Sigmoid colon (tissue), 6 donors: ENCODE measurements at regions not wholly inside any gene's neighbourhood (a gene's known extent, or its start where the extent isn't known, plus 50 kb on each side); places are given as distances from the start of the nearest gene placed in this dataset.

Source experiments
- DNase-seq: peaks from one replicate; pipeline ENCODE4 v3.0.0-alpha.2; 2019
- H3K27ac ChIP-seq, 4 donors: fragments of 200-600 bp; sonication (generic); one replicate each; pipeline ENCODE4 v1.5.1; 2016 to 2019; ENCODE audit warnings: mild to moderate bottlenecking in 1 of 4
- H3K27me3 ChIP-seq, 3 donors: fragments of 200-600 bp; sonication (generic); one replicate each; pipeline ENCODE4 v1.5.1; 2019; ENCODE audit warnings: mild to moderate bottlenecking in 1 of 3
- H3K36me3 ChIP-seq, 4 donors: fragments of 200-600 bp; sonication (generic); one replicate each; pipeline ENCODE4 v1.5.1; 2016 to 2019
- H3K4me1 ChIP-seq, 4 donors: fragments of 200-600 bp; sonication (generic); one replicate each; pipeline ENCODE4 v1.5.1; 2017 to 2019
- H3K4me3 ChIP-seq, 4 donors: fragments of 200-600 bp; sonication (generic); one replicate each; pipeline ENCODE4 v1.5.1; 2017 to 2019; ENCODE audit warnings: mild to moderate bottlenecking in 2 of 4, moderate library complexity in 1 of 4
- H3K9me3 ChIP-seq, 4 donors: fragments of 200-600 bp in 3 of 4; sonication (generic) in 3 of 4; one replicate each; pipeline versions ENCODE4 v1.5.1 to v1.6.1; 2013 to 2019
- EP300 ChIP-seq, 4 donors: sonication (generic); formaldehyde crosslinking; IDR thresholded peaks; one replicate each; pipeline ENCODE4 v1.6.1; 2017; ENCODE audit warnings: antibody characterized with exemption in 4 of 4
- POLR2A ChIP-seq, 2 donors: fragments of 450-650 bp; IDR thresholded peaks; one replicate each; pipeline ENCODE4 v1.6.1; 2016; ENCODE audit warnings: antibody characterized with exemption in 2 of 2, mild to moderate bottlenecking in 2 of 2, moderate library complexity in 2 of 2
- POLR2AphosphoS5 ChIP-seq, 4 donors: sonication (generic); formaldehyde crosslinking; IDR thresholded peaks; one replicate each; pipeline ENCODE4 v1.6.1; 2017; ENCODE audit warnings: antibody characterized with exemption in 4 of 4
- WGBS, 2 donors: extraction: QIAGEN DNeasy Blood & Tissue Kit; methylation state at CpG; one replicate each; pipeline ENCODE4 v1.1.7; 2013; 5-methylcytosine and 5-hydroxymethylcytosine counted together
- intact Hi-C: fragments of 100-400 bp; cut with DNase I; formaldehyde crosslinking; loops from one replicate; pipeline ENCODE4 v1.15.1; 2023
- TF ChIP-seq, protein P1 (sequence below), 4 experiments: fragments of 450-650 bp in 3 of 4; fragments of 200-600 bp in 1 of 4; IDR thresholded peaks; one replicate each; pipeline ENCODE4 v1.5.1; 2016 to 2019; ENCODE audit warnings: antibody characterized with exemption in 4 of 4, mild to moderate bottlenecking in 3 of 4, moderate library complexity in 2 of 4
- donor health status: healthy with polysubstance abuse.
- donor health status: healthy.

DNA sequence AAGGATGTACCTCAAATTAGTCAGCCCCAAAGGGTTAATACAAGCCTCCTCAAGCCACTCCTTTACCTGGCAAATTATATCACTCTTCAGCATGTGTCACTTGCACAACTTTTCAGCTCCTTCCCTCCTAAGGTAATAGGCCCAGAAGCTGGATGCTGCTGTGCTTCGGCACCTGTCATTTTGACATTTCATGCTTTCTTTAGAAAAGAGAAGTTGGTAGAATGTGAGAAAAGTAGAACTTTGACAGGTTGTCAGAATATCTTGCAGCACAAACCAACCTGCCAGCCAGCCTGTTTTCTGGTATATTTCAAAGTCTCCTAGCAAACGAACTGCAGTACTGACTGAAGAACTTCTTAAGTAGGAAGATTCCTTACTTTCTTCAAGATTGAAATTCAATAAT is 2136.9 kb downstream of the MAT2B start:
- no peaks in the 10 kb centered on the region for H3K27me3 ChIP-seq
- TF ChIP-seq POLR2A (IDR thresholded peaks at IDR 0.05) (no peak), POLR2AphosphoS5 (IDR thresholded peaks at IDR 0.05) (no peak), EP300 (IDR thresholded peaks at IDR 0.05) (no peak)
- TF ChIP-seq, protein P1, sequence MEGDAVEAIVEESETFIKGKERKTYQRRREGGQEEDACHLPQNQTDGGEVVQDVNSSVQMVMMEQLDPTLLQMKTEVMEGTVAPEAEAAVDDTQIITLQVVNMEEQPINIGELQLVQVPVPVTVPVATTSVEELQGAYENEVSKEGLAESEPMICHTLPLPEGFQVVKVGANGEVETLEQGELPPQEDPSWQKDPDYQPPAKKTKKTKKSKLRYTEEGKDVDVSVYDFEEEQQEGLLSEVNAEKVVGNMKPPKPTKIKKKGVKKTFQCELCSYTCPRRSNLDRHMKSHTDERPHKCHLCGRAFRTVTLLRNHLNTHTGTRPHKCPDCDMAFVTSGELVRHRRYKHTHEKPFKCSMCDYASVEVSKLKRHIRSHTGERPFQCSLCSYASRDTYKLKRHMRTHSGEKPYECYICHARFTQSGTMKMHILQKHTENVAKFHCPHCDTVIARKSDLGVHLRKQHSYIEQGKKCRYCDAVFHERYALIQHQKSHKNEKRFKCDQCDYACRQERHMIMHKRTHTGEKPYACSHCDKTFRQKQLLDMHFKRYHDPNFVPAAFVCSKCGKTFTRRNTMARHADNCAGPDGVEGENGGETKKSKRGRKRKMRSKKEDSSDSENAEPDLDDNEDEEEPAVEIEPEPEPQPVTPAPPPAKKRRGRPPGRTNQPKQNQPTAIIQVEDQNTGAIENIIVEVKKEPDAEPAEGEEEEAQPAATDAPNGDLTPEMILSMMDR (IDR thresholded peaks at IDR 0.05), result no peak
- H3K36me3 ChIP-seq, result no peaks in the 10 kb centered on the region
- no peak overlapping the region for H3K27ac ChIP-seq
- 64 to 69% methylated on average over 2 of the region's 2 CpGs for WGBS, 2 donors
- no peak for DNase-seq
- no peaks in the 10 kb centered on the region for H3K9me3 ChIP-seq
- H3K4me3 ChIP-seq, result no peak overlapping the region
- no peaks in the 10 kb centered on the region for H3K4me1 ChIP-seq
- intact Hi-C loops, result no loop called here

DNA sequence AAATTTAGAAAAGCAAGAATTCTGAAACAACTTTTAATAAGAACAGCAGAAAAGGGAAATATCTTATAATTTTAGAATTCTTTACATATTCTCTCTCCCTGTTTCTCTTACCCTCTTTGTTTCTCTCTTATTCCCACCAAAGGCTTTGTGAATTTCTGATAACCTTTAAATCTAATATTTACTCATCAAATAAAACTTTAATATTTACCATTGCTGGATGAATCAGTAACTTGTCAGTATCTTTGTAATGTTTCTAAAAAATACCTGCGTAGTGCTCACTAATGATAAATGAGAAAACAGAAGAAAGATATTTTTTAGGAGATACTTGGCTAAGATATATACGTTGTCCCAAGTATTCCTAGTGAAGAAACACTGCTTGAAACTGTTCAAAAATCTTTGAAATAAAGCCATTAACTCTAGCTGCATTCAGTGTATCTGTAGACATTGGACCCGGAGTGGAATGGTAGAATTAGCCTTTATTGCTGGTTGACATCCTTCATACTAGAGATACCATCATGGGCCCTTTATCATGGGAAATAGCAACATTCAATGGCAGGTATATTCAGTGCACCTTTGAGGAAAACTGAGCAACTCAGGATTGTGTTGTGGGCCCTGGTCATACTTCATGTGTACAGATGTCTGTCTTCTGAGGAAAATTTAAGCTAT is 2160.4 kb downstream of the MAT2B start:
- TF ChIP-seq POLR2AphosphoS5 (IDR thresholded peaks at IDR 0.05) (no peak), POLR2A (IDR thresholded peaks at IDR 0.05) (no peak), EP300 (IDR thresholded peaks at IDR 0.05) (no peak)
- TF ChIP-seq, protein P1 (IDR thresholded peaks at IDR 0.05), result no peak
- 57 to 79% methylated on average over 3 of the region's 3 CpGs for WGBS, 2 donors
- no peak overlapping the region for H3K27ac ChIP-seq
- H3K27me3 ChIP-seq, result no peaks in the 10 kb centered on the region
- H3K4me3 ChIP-seq, result no peak overlapping the region
- H3K9me3 ChIP-seq, result no peaks in the 10 kb centered on the region
- no peaks in the 10 kb centered on the region for H3K36me3 ChIP-seq
- H3K4me1 ChIP-seq, result no peaks in the 10 kb centered on the region
- DNase-seq, result no peak
- intact Hi-C loops, result no loop called here

DNA sequence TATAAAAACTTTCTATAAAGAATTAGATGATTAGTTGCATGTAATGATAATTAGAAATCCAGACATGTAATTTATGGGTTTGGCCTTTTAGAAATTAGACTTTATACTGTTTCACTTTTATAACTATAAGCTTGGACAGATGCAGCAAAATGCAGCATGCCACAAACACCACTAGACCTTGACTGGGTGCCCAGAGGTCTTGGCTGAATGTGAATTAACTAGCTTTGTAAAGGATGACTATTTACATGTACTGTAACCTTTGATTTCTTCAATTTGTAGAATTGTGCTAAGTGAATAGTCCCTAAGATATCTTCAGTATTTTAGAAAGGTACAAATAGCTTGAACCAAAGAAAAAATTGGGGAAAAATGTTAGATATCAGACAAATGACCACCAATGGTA is 2168.1 kb downstream of the MAT2B start:
- no peaks in the 10 kb centered on the region for H3K36me3 ChIP-seq
- H3K27ac ChIP-seq, result no peak overlapping the region
- H3K4me3 ChIP-seq, result no peak overlapping the region
- H3K9me3 ChIP-seq, result no peaks in the 10 kb centered on the region
- H3K27me3 ChIP-seq, result no peaks in the 10 kb centered on the region
- intact Hi-C loops, result no loop called here
- no peak for DNase-seq
- TF ChIP-seq EP300 (IDR thresholded peaks at IDR 0.05) (no peak), POLR2AphosphoS5 (IDR thresholded peaks at IDR 0.05) (no peak), POLR2A (IDR thresholded peaks at IDR 0.05) (no peak)
- TF ChIP-seq, protein P1 (IDR thresholded peaks at IDR 0.05), result no peak
- H3K4me1 ChIP-seq, result peaks cover 0 to 13% (median 5%) of the 10 kb centered on the region in 4 donors

DNA sequence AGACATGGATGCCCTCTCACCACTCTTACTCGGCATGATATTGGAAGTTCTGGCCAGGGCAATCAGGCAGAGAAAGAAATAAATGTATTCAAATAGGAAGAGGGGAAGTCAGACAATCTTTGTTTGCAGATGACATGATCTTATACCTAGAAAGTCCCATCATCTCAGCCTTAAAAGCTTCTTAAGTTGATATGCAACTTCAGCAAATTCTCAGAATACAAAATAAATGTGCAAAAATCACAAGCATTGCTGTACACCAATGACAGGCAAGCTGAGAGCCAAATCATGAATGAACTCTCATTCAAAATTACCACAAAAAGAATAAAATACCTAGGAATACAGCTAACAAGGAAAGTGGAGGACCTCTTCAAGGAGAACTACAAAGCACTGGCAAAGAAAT is 2190.4 kb downstream of the MAT2B start:
- intact Hi-C loops, result no loop called here
- Histone ChIP-seq H3K9me3 (no peaks in the 10 kb centered on the region), H3K4me3 (no peak overlapping the region), H3K27ac (no peak overlapping the region), H3K36me3 (no peaks in the 10 kb centered on the region), H3K4me1 (no peaks in the 10 kb centered on the region), H3K27me3 (no peaks in the 10 kb centered on the region)
- no peak for TF ChIP-seq POLR2A (IDR thresholded peaks at IDR 0.05)
- no peak for TF ChIP-seq POLR2AphosphoS5 (IDR thresholded peaks at IDR 0.05)
- no peak for TF ChIP-seq EP300 (IDR thresholded peaks at IDR 0.05)
- TF ChIP-seq, protein P1 (IDR thresholded peaks at IDR 0.05), result no peak
- 92% methylated on average over 1 of the region's 1 CpG for WGBS, 2 donors
- DNase-seq, result no peak

DNA sequence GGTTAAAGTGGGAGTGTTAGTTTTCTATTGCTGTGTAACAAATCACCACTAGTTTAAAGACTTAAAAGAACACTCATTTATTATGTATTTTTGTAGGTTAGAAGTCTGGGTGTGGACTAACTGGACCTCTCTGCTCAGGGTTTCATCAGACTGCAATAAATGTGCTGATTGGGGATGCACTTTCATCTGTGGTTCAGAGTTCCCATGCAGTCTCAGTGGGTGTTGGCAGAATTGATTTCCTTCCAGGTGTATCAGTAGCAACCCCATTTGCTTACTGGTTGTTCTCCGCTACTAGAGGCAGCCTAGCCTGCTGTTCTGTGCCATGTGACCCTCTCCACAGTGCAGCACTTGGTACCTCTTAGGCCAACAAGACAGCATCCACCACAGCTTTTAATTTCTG is 2200.5 kb downstream of the MAT2B start:
- H3K36me3 ChIP-seq, result no peaks in the 10 kb centered on the region
- TF ChIP-seq POLR2A (IDR thresholded peaks at IDR 0.05) (no peak), EP300 (IDR thresholded peaks at IDR 0.05) (no peak)
- TF ChIP-seq, protein P1 (IDR thresholded peaks at IDR 0.05), result no peak
- no peaks in the 10 kb centered on the region for H3K9me3 ChIP-seq
- no peak for DNase-seq
- WGBS, 2 donors, result 81 to 84% methylated on average over 1 of the region's 1 CpG
- H3K4me3 ChIP-seq, result no peak overlapping the region
- H3K27me3 ChIP-seq, result no peaks in the 10 kb centered on the region
- intact Hi-C loops, result no loop called here
- H3K27ac ChIP-seq, result no peak overlapping the region
- no peaks in the 10 kb centered on the region for H3K4me1 ChIP-seq
